HEK293T (cell line): ENCODE measurements at regions not wholly inside any gene's neighbourhood (a gene's known extent, or its start where the extent isn't known, plus 50 kb on each side); places are given as distances from the start of the nearest gene placed in this dataset.
A peak's percentile ranks its signal among the peaks of the same experiment; 100 is the strongest.

Source experiments
- CTCF ChIA-PET: fragments of 350-600 bp; formaldehyde crosslinking; extraction: SDS; loops from one replicate; lab custom pipeline; 2021; ENCODE audit warnings: antibody characterized with exemption, inconsistent platforms; lab: Yijun Ruan, JAX
- POLR2A ChIA-PET: fragments of 350-600 bp; formaldehyde crosslinking; extraction: SDS; loops from one replicate; lab custom pipeline; 2020; ENCODE audit warnings: antibody characterized with exemption, inconsistent platforms; lab: Yijun Ruan, JAX
- DNase-seq: peaks from one replicate; pipeline ENCODE4 v3.0.0; 2012; ENCODE audit warnings: mixed read lengths; ENCODE audit errors: extremely low spot score
- ARNT ChIP-seq: fragments of 450-650 bp; IDR thresholded peaks from 2 replicates; pipeline ENCODE4 v1.6.1; 2017; ENCODE audit warnings: mild to moderate bottlenecking
- BHLHE40 ChIP-seq: fragments of 450-650 bp; IDR thresholded peaks from 2 replicates; pipeline ENCODE4 v1.6.1; 2016; ENCODE audit warnings: mild to moderate bottlenecking, moderate library complexity, borderline replicate concordance
- CTBP1 ChIP-seq: fragments of 450-650 bp; IDR thresholded peaks from 2 replicates; pipeline ENCODE4 v1.6.1; 2016; ENCODE audit warnings: borderline replicate concordance
- ELF4 ChIP-seq: fragments of 450-650 bp; IDR thresholded peaks from 2 replicates; pipeline ENCODE4 v1.6.1; 2017; ENCODE audit warnings: antibody characterized with exemption
- FOXA1 ChIP-seq: fragments of 450-650 bp; IDR thresholded peaks from 2 replicates; pipeline ENCODE4 v1.6.1; 2016; ENCODE audit warnings: mild to moderate bottlenecking
- FOXK2 ChIP-seq: fragments of 450-650 bp; IDR thresholded peaks from 2 replicates; pipeline ENCODE4 v1.6.1; 2016; ENCODE audit warnings: mild to moderate bottlenecking
- FOXM1 ChIP-seq: fragments of 450-650 bp; IDR thresholded peaks from 2 replicates; pipeline ENCODE4 v1.6.1; 2017; ENCODE audit warnings: mild to moderate bottlenecking, borderline replicate concordance
- HDGF ChIP-seq: fragments of 450-650 bp; IDR thresholded peaks from 2 replicates; pipeline ENCODE4 v1.6.1; 2017; ENCODE audit warnings: antibody characterized with exemption, borderline replicate concordance
- L3MBTL2 ChIP-seq: fragments of 450-650 bp; conservative IDR thresholded peaks from 2 replicates; pipeline ENCODE4 v1.6.1; 2016; ENCODE audit warnings: mild to moderate bottlenecking
- LEF1 ChIP-seq: fragments of 450-650 bp; IDR thresholded peaks from 2 replicates; pipeline ENCODE4 v1.6.1; 2017; ENCODE audit warnings: mild to moderate bottlenecking, borderline replicate concordance
- NFRKB ChIP-seq: fragments of 450-650 bp; IDR thresholded peaks from 2 replicates; pipeline ENCODE4 v1.6.1; 2016; ENCODE audit warnings: mild to moderate bottlenecking, moderate library complexity
- SP1 ChIP-seq: fragments of 450-650 bp; IDR thresholded peaks from 2 replicates; pipeline ENCODE4 v1.6.1; 2017
- SUZ12 ChIP-seq: fragments of 450-650 bp; IDR thresholded peaks from 2 replicates; pipeline ENCODE4 v1.6.1; 2016; ENCODE audit warnings: mild to moderate bottlenecking
- TARDBP ChIP-seq: fragments of 450-650 bp; IDR thresholded peaks from 2 replicates; pipeline ENCODE4 v1.6.1; 2016
- ZNF384 ChIP-seq: fragments of 450-650 bp; IDR thresholded peaks from 2 replicates; pipeline ENCODE4 v1.6.1; 2016
- TF ChIP-seq, protein P1 (sequence below): fragments of 450-650 bp; IDR thresholded peaks from 2 replicates; pipeline ENCODE4 v1.6.1; 2016

DNA sequence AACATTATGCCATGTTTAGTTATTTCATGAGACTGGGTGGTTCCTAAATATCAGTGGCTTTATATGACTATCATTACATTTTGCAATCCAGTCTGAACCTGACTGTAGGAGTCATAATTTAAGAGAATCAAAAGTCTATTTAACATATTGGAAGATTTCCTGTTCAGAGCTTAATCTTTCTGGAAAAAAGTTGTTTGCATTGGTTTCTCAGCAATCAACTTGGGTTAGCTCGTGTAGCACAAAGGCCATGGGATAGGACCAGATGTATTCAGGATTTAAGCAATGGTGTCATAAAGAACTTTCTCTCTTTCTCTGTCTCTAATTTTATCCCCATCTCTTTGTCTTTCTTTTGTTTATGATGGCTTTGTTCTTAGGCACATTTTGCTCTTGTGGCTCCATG is 296.0 kb upstream of the KCNN2 start:
- ChIA-PET CTCF (interaction anchor here (0.7 kb wide), 1 partner anchor 13 kb away, joined by 10 read pairs; no protein-coding TSS in a partner anchor), POLR2A (no interaction called here)
- no peak for DNase-seq
- TF ChIP-seq ELF4 (no peak), ARNT (no peak), ZNF384 (no peak), SP1 (no peak), FOXA1 (no peak), CTBP1 (no peak), TARDBP (no peak), L3MBTL2 (no peak), SUZ12 (no peak), HDGF (no peak), BHLHE40 (no peak), FOXM1 (no peak)
- TF ChIP-seq, protein P1, sequence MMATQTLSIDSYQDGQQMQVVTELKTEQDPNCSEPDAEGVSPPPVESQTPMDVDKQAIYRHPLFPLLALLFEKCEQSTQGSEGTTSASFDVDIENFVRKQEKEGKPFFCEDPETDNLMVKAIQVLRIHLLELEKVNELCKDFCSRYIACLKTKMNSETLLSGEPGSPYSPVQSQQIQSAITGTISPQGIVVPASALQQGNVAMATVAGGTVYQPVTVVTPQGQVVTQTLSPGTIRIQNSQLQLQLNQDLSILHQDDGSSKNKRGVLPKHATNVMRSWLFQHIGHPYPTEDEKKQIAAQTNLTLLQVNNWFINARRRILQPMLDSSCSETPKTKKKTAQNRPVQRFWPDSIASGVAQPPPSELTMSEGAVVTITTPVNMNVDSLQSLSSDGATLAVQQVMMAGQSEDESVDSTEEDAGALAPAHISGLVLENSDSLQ = no peak

DNA sequence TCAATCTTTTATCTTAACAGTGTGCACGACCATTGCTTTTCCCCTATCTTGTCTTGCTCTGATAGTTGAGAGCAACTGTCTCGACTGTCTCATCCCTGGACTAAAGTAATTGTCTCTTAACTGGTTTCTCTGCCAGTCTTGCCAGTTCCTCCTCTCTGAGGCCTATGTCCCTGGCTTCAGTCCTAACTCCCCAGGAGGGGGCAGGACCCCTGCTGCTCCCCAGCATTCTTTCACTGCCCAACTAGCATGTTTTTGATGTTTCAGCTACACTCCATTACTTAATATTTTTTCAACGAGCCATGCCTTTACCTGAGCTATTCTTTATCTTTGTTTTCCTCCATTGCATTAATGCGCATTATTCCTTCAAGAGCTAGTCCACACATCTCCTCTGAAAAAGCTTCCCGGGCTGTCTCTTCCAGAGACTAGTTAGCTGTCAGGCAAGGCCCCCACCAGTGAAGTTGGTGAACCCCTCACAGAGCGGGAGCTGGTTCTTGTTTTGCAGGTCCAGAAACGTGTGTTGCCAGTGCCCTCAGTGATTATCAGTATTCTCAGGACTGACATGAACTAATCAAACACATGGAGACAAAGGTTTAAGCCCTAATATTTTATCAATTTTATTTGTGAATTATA is 291.7 kb upstream of the KCNN2 start:
- CTCF ChIA-PET = no interaction called here

DNA sequence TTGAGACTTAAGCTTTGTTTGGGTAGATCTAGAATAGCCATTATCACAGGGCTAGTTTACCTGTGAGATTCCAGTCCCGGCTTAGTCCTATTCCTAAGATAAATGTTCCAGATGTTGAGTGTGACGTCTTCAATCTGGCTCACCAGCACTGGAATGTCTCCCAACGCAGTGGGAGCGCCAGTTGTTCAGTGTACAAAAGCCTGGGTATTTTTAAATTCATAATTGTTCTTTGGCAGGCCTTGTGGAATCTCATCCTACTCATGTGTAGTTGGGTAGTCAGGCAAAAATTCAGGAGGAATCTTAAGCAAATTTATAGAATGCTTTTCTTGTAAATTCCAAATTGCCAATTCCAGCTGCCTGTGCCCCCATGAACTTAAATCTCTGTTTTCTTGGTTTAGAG is 272.6 kb upstream of the KCNN2 start:
- TF ChIP-seq LEF1 (no peak), SUZ12 (no peak), ARNT (no peak), L3MBTL2 (no peak), ZNF384 (no peak), CTBP1 (no peak)
- TF ChIP-seq, protein P1 = no peak
- POLR2A ChIA-PET = no interaction called here
- CTCF ChIA-PET = no interaction called here
- DNase-seq = no peak

More for the DNA sequence above, 291.7 kb upstream of the KCNN2 start:
- POLR2A ChIA-PET = interaction anchor here (0.7 kb wide), 1 partner anchor 99 kb away, joined by 3 read pairs; no protein-coding TSS in a partner anchor
- DNase-seq = no peak
- TF ChIP-seq ARNT (no peak), ELF4 (no peak), HDGF (no peak), SUZ12 (no peak), LEF1 (no peak), FOXK2 (no peak), TARDBP (no peak)

DNA sequence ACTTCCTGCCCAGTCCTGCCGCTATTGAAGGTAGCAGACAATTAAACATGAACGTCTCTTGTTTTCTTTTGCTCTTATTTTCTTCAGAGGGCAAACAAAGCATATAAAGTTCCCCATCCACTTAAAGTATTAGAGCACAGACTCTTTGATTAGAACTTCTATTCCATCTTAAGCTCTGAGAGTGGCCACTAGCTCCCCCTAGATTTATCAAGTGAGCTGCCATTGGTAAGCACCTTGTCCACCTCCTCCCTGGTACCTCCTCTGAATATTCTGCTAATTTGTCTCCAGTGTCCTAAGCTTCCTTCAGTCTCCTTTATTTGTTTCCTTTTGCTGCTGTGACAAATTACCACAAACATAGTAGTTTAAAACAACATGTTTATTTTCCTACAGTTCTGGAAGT is 264.3 kb upstream of the KCNN2 start:
- no peak for DNase-seq
- POLR2A ChIA-PET = no interaction called here
- TF ChIP-seq ELF4 (no peak), ARNT (no peak), CTBP1 (no peak), ZNF384 (no peak), L3MBTL2 (no peak), TARDBP (no peak), FOXK2 (no peak), LEF1 (no peak), FOXA1 (no peak)
- TF ChIP-seq, protein P1 = no peak
- CTCF ChIA-PET = no interaction called here

DNA sequence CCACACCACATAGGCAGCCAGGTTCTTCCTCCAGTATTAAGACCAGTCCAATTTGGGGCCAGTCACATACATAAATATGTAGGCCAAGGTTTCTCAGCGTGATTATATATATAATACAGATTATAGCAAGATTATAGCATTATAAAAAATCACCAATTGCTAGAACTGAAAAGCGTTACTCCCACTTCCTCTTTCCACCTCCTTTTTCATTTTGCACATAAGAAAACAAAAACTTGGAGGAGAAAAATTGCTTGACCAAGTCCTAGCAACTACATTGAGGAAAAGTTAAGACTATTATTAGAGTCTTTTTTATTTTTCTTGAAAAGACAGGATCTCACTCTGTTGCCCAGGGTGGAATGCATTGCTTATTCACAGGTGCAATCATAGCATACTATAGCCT is 262.7 kb upstream of the KCNN2 start:
- TF ChIP-seq ARNT = no peak
- no peak for TF ChIP-seq L3MBTL2
- no peak for TF ChIP-seq SP1
- no peak for TF ChIP-seq FOXK2
- TF ChIP-seq CTBP1 = no peak
- no peak for TF ChIP-seq TARDBP
- TF ChIP-seq ZNF384 = no peak
- TF ChIP-seq, protein P1 = no peak
- TF ChIP-seq NFRKB = no peak
- no peak for TF ChIP-seq LEF1
- DNase-seq = no peak
- CTCF ChIA-PET = no interaction called here
- POLR2A ChIA-PET = no interaction called here

DNA sequence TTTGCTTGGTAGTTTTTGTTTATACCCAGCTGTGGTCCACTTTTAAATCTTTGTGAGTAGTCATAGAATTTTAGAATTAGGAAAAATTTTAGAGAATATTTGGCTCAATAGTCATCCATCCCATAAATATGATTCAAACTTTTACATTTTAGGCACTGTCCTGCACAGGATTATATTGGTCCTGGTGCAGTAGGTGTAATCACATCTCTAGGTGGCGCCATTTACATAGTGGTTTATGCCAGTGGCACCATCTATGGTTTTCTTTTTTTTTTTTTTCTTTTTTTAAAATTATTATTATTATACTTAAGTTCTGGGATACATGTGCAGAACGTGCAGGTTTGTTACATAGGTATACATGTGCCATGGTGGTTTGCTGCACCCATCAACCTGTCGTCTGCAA is 260.7 kb upstream of the KCNN2 start:
- POLR2A ChIA-PET = no interaction called here
- CTCF ChIA-PET = interaction anchor here (1.1 kb wide), 1 partner anchor 346 kb away, joined by 4 read pairs; no protein-coding TSS in a partner anchor
- TF ChIP-seq FOXM1 (no peak), SP1 (no peak), LEF1 (no peak), ARNT (no peak), ZNF384 (peak; percentile 64; the same call in 1 of the 2 replicates), NFRKB (no peak), ELF4 (no peak)
- TF ChIP-seq, protein P1 = no peak
- DNase-seq = peak; percentile 24
